SK-N-SH (cell line): ENCODE measurements at regions not wholly inside any gene's neighbourhood (a gene's known extent, or its start where the extent isn't known, plus 50 kb on each side); places are given as distances from the start of the nearest gene placed in this dataset.

Source experiments
- CTCF ChIA-PET: fragments of 300-600, 350-600 bp; formaldehyde crosslinking; extraction: SDS; loops from one replicate; lab custom pipeline; 2021; lab: Yijun Ruan, JAX
- POLR2A ChIA-PET: fragments of 350-600 bp; sonication (Branson Sonifier 250); formaldehyde crosslinking; extraction: SDS; loops from one replicate; lab custom pipeline; 2020; ENCODE audit warnings: antibody characterized with exemption, inconsistent platforms; lab: Yijun Ruan, JAX
- DNase-seq: peaks from one replicate; pipeline ENCODE4 v3.0.0; 2012
- H2AFZ ChIP-seq: fragments of 200-600 bp; sonication (generic); 2 replicates; pipeline ENCODE4 v1.8.1; 2016; ENCODE audit warnings: antibody characterized with exemption, mild to moderate bottlenecking, low read depth
- H3F3A ChIP-seq: fragments of 200-600 bp; sonication (generic); replicated peaks from 2 replicates; pipeline ENCODE3; 2016; ENCODE audit warnings: antibody characterized with exemption, mild to moderate bottlenecking; ENCODE audit not compliant: insufficient read depth
- H3K27ac ChIP-seq, 2 experiments: fragments of 200-500 bp in 1 of 2; fragments of 200-600 bp in 1 of 2; sonication (Bioruptor generic) in 1 of 2; sonication (generic), shearing (Covaris generic) in 1 of 2; 2 replicates each; pipeline versions ENCODE4 v1.5.1 to v1.6.1; 2014 to 2016; ENCODE audit warnings: low read depth in 2 of 2, inconsistent platforms in 1 of 2, low read length in 1 of 2, mild to moderate bottlenecking in 1 of 2, mixed read lengths in 1 of 2
- H3K27me3 ChIP-seq: fragments of 200-600 bp; sonication (generic), shearing (Covaris generic); 2 replicates; pipeline ENCODE4 v1.6.1; 2016; ENCODE audit warnings: mixed run types; ENCODE audit not compliant: insufficient read depth
- H3K36me3 ChIP-seq, 2 experiments: fragments of 200-500 bp in 1 of 2; fragments of 200-600 bp in 1 of 2; sonication (Bioruptor generic) in 1 of 2; sonication (generic) in 1 of 2; replicated peaks in 1 of 2; 2 replicates each; pipeline versions ENCODE3 to v1.5.1; 2014 to 2016; ENCODE audit warnings: low read length in 1 of 2, mild to moderate bottlenecking in 1 of 2; ENCODE audit not compliant: insufficient read depth in 2 of 2, control insufficient read depth in 1 of 2
- H3K4me1 ChIP-seq, 2 experiments: fragments of 200-500 bp in 1 of 2; fragments of 200-600 bp in 1 of 2; sonication (Bioruptor generic) in 1 of 2; sonication (generic), shearing (Covaris generic) in 1 of 2; 2 replicates each; pipeline versions ENCODE4 v1.5.1 to v1.6.1; 2014 to 2016; ENCODE audit warnings: low read depth in 1 of 2, low read length in 1 of 2, mixed run types in 1 of 2; ENCODE audit not compliant: insufficient read depth in 2 of 2, control insufficient read depth in 1 of 2
- H3K4me2 ChIP-seq: fragments of 200-600 bp; sonication (generic), shearing (Covaris generic); 2 replicates; pipeline ENCODE4 v1.6.1; 2017; ENCODE audit warnings: mixed run types
- H3K4me3 ChIP-seq, 2 experiments: fragments of 200-500 bp in 1 of 2; fragments of 200-600 bp in 1 of 2; sonication (Bioruptor generic) in 1 of 2; sonication (generic), shearing (Covaris generic) in 1 of 2; 2 replicates each; pipeline versions ENCODE4 v1.5.1 to v1.8.1; 2014 to 2016; ENCODE audit warnings: low read depth in 2 of 2, inconsistent platforms in 1 of 2, low read length in 1 of 2, mild to moderate bottlenecking in 1 of 2, mixed read lengths in 1 of 2, moderate library complexity in 1 of 2
- H3K79me2 ChIP-seq: fragments of 200-600 bp; sonication (generic); 2 replicates; pipeline ENCODE4 v1.8.1; 2017; ENCODE audit warnings: mild to moderate bottlenecking; ENCODE audit not compliant: insufficient read depth
- H3K9ac ChIP-seq: fragments of 200-600 bp; sonication (generic); 2 replicates; pipeline ENCODE4 v1.6.1; 2017; ENCODE audit warnings: mixed run types
- H3K9me2 ChIP-seq: fragments of 200-600 bp; sonication (generic); 2 replicates; pipeline ENCODE4 v1.6.1; 2017; ENCODE audit warnings: mixed run types
- H3K9me3 ChIP-seq: fragments of 200-600 bp; sonication (generic); 2 replicates; pipeline ENCODE4 v1.6.1; 2017; ENCODE audit warnings: mixed run types, mild to moderate bottlenecking, moderate library complexity
- H4K20me1 ChIP-seq: fragments of 200-600 bp; sonication (generic); 2 replicates; pipeline ENCODE4 v1.6.1; 2017; ENCODE audit warnings: mild to moderate bottlenecking, mixed run types; ENCODE audit not compliant: insufficient read depth
- ELF1 ChIP-seq: IDR thresholded peaks from 2 replicates; pipeline ENCODE4 v1.4.0; 2012
- MXI1 ChIP-seq: IDR thresholded peaks from 2 replicates; pipeline ENCODE4 v1.6.1; 2012; ENCODE audit warnings: mild to moderate bottlenecking, low read depth, low read length, improper control_type of control experiment
- NFIC ChIP-seq: IDR thresholded peaks from 2 replicates; pipeline ENCODE4 v1.4.0; 2012; ENCODE audit warnings: borderline replicate concordance
- NRF1 ChIP-seq: IDR thresholded peaks from 2 replicates; pipeline ENCODE4 v1.6.1; 2012; ENCODE audit warnings: low read depth, mild to moderate bottlenecking, low read length
- POLR2AphosphoS5 ChIP-seq: IDR thresholded peaks from 2 replicates; pipeline ENCODE4 v1.6.1; 2012; ENCODE audit warnings: low read depth, low read length
- RFX5 ChIP-seq: IDR thresholded peaks from 2 replicates; pipeline ENCODE4 v1.6.1; 2012; ENCODE audit warnings: mild to moderate bottlenecking, improper control_type of control experiment, low read length
- SIN3A ChIP-seq: IDR thresholded peaks from 2 replicates; pipeline ENCODE4 v1.6.1; 2012; ENCODE audit warnings: low read depth, mild to moderate bottlenecking, low read length, moderate library complexity, borderline replicate concordance
- SMC3 ChIP-seq: IDR thresholded peaks from 2 replicates; pipeline ENCODE4 v1.6.1; 2012; ENCODE audit warnings: low read depth, low read length, improper control_type of control experiment
- TAF1 ChIP-seq: IDR thresholded peaks from 2 replicates; pipeline ENCODE4 v1.6.1; 2012; ENCODE audit warnings: low read depth, mild to moderate bottlenecking, low read length, moderate library complexity, borderline replicate concordance
- WGBS: methylation state at CpG from one replicate; pipeline ENCODE4 v1.1.6; 2017; ENCODE audit warnings: low lambda C conversion rate; 5-methylcytosine and 5-hydroxymethylcytosine counted together
- TF ChIP-seq, protein P1 (sequence below): IDR thresholded peaks from 2 replicates; pipeline ENCODE4; 2012
- TF ChIP-seq, protein P2 (sequence below): IDR thresholded peaks from 2 replicates; pipeline ENCODE4 v1.4.0; 2012; ENCODE audit warnings: low read depth
- TF ChIP-seq, protein P3 (sequence below): fragments of 150-350 bp; IDR thresholded peaks from 2 replicates; pipeline ENCODE4 v1.6.1; 2017; ENCODE audit warnings: antibody characterized with exemption, low read length, low read depth, borderline replicate concordance

DNA sequence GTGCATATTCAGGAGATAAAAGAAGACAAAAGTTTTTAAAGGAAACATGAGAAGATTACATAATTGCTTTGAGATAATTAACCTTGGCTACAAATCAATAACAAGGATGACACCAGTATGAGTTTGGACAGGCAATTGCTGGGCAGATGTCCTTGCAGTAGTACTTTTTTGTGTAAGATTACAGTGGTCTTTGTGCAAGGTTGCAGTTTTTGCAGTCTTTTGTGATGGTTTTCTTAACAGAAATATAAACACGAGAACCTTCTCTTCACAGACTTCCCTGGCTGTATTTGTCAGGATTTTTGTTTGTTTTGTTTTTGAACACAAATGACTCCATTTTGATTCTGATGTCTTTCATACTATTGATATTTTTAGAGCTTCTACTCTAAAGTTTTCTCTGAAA is 128.3 kb upstream of the ALCAM start:
- no peaks in the 10 kb centered on the region for H3K27me3 ChIP-seq
- peaks cover 0 to 8% of the 10 kb centered on the region in 2 experiments; a peak in 1 of 4 replicates for H3K4me1 ChIP-seq
- H3K27ac ChIP-seq: no peak overlapping the region
- ChIA-PET CTCF (no interaction called here), POLR2A (no interaction called here)
- no peaks in the 10 kb centered on the region for H3K9me2 ChIP-seq
- H3K79me2 ChIP-seq: no peaks in the 10 kb centered on the region
- TF ChIP-seq, protein P1, sequence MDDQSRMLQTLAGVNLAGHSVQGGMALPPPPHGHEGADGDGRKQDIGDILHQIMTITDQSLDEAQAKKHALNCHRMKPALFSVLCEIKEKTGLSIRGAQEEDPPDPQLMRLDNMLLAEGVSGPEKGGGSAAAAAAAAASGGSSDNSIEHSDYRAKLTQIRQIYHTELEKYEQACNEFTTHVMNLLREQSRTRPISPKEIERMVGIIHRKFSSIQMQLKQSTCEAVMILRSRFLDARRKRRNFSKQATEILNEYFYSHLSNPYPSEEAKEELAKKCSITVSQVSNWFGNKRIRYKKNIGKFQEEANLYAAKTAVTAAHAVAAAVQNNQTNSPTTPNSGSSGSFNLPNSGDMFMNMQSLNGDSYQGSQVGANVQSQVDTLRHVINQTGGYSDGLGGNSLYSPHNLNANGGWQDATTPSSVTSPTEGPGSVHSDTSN: no peak
- TF ChIP-seq, protein P2, sequence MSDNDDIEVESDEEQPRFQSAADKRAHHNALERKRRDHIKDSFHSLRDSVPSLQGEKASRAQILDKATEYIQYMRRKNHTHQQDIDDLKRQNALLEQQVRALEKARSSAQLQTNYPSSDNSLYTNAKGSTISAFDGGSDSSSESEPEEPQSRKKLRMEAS: no peak
- TF ChIP-seq SMC3 (no peak), SIN3A (no peak), NRF1 (no peak), ELF1 (no peak)
- TF ChIP-seq, all 33 proteins: peak for 0
- H3F3A ChIP-seq: no peaks in the 10 kb centered on the region
- no peaks in the 10 kb centered on the region for H3K9me3 ChIP-seq
- DNase-seq: no peak
- no peak overlapping the region for H3K4me2 ChIP-seq
- H3K9ac ChIP-seq: no peak overlapping the region
- no peak overlapping the region for H3K4me3 ChIP-seq
- WGBS: 81% methylated on average over 1 of the region's 1 CpG
- no peaks in the 10 kb centered on the region for H4K20me1 ChIP-seq
- 0 out of 2 replicates have a peak overlapping the region, but pooled peaks have one; percentile 19 for H2AFZ ChIP-seq
- no peaks in the 10 kb centered on the region for H3K36me3 ChIP-seq

DNA sequence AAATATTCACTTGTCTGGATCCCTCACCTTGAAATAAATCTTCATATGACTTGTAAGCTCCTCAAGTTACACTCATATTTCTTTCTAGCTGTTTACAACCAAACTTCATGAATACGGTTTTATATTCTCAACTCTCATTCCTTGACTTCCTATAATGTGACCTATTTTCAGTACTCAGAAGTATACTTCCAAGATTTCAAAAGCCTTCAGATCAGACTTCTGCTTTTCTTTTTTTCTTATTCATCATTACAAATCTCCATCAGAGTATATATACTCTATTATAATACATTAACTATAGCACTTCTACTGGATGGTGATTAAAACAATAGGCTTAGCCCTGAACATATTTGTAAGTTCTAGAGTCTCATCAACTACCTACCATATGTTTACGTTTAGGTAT is 123.6 kb upstream of the ALCAM start:
- no peaks in the 10 kb centered on the region for H3K9me3 ChIP-seq
- TF ChIP-seq TAF1 (no peak), RFX5 (no peak), MXI1 (no peak)
- H2AFZ ChIP-seq: no peak overlapping the region
- H3K27ac ChIP-seq: no peak overlapping the region
- no peak overlapping the region for H3K4me2 ChIP-seq
- H3K27me3 ChIP-seq: no peaks in the 10 kb centered on the region
- CTCF ChIA-PET: no interaction called here
- no peak overlapping the region for H3K9ac ChIP-seq
- no peaks in the 10 kb centered on the region for H4K20me1 ChIP-seq
- 81% methylated on average over 2 of the region's 2 CpGs for WGBS
- no peaks in the 10 kb centered on the region for H3K36me3 ChIP-seq
- H3K4me1 ChIP-seq: no peaks in the 10 kb centered on the region; a peak in 2 of 4 replicates
- POLR2A ChIA-PET: no interaction called here
- no peaks in the 10 kb centered on the region for H3K79me2 ChIP-seq
- no peak for DNase-seq
- no peaks in the 10 kb centered on the region for H3F3A ChIP-seq
- H3K4me3 ChIP-seq: no peak overlapping the region
- no peaks in the 10 kb centered on the region for H3K9me2 ChIP-seq

DNA sequence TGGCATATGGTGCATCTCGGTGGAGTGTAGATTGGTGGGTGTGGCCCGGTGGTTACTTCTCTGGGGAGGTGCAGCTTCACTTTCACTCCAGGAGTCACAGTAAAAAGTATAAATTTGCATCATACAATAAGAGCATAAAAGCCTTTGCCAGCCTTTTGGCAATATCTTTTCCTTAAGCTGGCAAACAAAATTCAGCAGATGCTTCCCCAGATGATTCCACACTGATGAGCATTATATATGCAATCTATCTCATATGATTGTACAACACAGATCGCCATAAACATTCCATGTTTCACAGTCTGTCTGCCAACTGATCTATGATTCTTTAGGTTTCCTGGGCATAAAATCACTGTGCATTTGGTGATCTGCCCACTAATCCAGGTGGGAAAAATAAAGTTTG is 120.2 kb upstream of the ALCAM start:
- Histone ChIP-seq H3K27ac (no peak overlapping the region), H3K36me3 (no peaks in the 10 kb centered on the region), H3K9me3 (no peaks in the 10 kb centered on the region; the same call in 1 of the 2 replicates), H3K27me3 (no peaks in the 10 kb centered on the region), H3K4me2 (no peak overlapping the region), H3K79me2 (no peaks in the 10 kb centered on the region), H3K9me2 (no peaks in the 10 kb centered on the region), H2AFZ (no peak overlapping the region), H3K4me1 (no peaks in the 10 kb centered on the region; a peak in 2 of 4 replicates)
- WGBS: 90% methylated on average over 3 of the region's 3 CpGs
- ChIA-PET CTCF (no interaction called here), POLR2A (no interaction called here)
- no peak for DNase-seq
- TF ChIP-seq, protein P3, sequence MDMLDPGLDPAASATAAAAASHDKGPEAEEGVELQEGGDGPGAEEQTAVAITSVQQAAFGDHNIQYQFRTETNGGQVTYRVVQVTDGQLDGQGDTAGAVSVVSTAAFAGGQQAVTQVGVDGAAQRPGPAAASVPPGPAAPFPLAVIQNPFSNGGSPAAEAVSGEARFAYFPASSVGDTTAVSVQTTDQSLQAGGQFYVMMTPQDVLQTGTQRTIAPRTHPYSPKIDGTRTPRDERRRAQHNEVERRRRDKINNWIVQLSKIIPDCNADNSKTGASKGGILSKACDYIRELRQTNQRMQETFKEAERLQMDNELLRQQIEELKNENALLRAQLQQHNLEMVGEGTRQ: no peak
- TF ChIP-seq NFIC (no peak), POLR2AphosphoS5 (no peak)
- TF ChIP-seq, all 33 proteins: peak for 0
- H4K20me1 ChIP-seq: no peaks in the 10 kb centered on the region
- H3K9ac ChIP-seq: no peak overlapping the region
- H3F3A ChIP-seq: no peaks in the 10 kb centered on the region
- no peak overlapping the region for H3K4me3 ChIP-seq
